ENCODE measurements at regions not wholly inside any gene's neighbourhood (a gene's known extent, or its start where the extent isn't known, plus 50 kb on each side); places are given as distances from the start of the nearest gene placed in this dataset.

DNA sequence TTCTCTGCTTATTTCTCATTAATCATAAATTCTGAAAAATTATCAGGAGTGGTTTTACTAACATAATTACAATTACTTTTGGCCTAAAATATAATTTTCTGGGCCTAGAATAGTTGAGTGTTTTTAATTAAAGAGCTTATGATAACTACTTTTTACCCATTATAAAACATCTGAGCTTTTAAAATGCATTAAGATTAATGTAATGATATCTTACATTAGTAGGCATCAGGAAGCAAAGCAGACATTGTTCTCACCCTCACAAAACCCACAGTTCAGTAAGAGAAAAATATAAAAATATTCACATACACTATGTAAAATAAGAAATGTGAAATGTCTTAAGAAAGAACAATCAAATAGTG is 443.7 kb upstream of the SEMA3A start (continued):
- TF ChIP-seq ZNF462 (CRISPR knock-in tag; IDR thresholded peaks at IDR 0.05): no peak

DNA sequence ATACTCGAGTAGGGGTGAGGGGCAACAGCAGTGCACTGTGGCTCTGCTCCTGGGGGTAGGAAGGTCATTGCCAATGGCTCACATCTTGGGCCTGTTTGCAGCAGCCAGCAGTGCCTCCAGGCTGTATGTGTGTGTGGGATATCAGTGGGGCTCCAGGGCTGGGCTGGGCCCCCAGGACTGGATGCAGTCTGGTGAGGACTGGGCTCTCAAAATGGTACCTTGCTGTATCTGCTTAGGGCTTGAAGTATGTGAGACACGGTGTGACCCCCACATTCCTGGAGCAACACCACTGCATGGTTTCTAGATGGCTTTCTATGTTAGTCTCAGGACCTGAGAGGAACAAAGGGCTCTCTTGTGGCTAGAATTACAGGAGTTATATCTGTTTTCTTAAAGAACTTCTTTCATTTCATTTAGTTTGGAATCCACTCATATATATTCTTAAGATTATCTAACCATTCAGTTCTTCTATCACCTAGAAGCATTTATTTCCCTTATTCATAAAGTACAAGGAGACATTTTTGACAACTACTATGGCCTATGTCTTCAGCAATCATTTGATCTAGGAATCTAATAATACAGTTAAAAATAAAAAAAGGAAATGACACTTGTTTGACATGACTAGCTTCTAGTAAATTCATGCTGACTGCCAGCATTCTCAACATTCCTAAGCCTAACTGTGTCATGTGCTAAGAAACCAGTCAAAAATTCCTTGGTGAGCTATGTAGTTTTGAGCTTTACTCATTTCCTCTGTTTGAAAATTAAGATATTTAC is 443.2 kb upstream of the SEMA3A start:
- H3K4me1 Mint-ChIP-seq: peaks cover 24% of the 10 kb centered on the region
- Histone ChIP-seq H3K27me3 (ENCODE audit: insufficient read depth) (no peaks in the 10 kb centered on the region), H4K20me1 (replicated peaks; ENCODE audit: insufficient read depth) (no peaks in the 10 kb centered on the region), H3K4me2 (no peak overlapping the region), H3K4me3 (no peak overlapping the region), H2AFZ (no peak overlapping the region), H3K27ac (ENCODE audit: low read depth) (no peak overlapping the region), H3F3A (replicated peaks; ENCODE audit: low read depth) (no peaks in the 10 kb centered on the region), H3K4me1 (ENCODE audit: insufficient read depth) (peaks cover 20% of the 10 kb centered on the region), H3K9me2 (ENCODE audit: insufficient read depth) (no peaks in the 10 kb centered on the region), H3K36me3 (ENCODE audit: insufficient read depth) (no peaks in the 10 kb centered on the region), H3K79me2 (replicated peaks; ENCODE audit: insufficient read depth) (no peaks in the 10 kb centered on the region)
- peak; percentile 75 for ATAC-seq
- peaks cover 35% of the 10 kb centered on the region for H3K9me3 Mint-ChIP-seq
- TF ChIP-seq CTCF (conservative IDR thresholded peaks at IDR 0.05; ENCODE audit: low read depth in 2 of 2) (no peak), ZNF462 (CRISPR knock-in tag; IDR thresholded peaks at IDR 0.05) (0 out of 2 replicates have a peak, but pooled peaks have one; percentile 10)
- peaks cover 2% of the 10 kb centered on the region for H3K27me3 Mint-ChIP-seq (ENCODE audit: insufficient read depth, low read depth, poor library complexity)
- DNase-seq (ENCODE audit: low spot score): peak; percentile 74
- H3K4me3 Mint-ChIP-seq: no peak overlapping the region
- H3K36me3 Mint-ChIP-seq (ENCODE audit: low read depth): peaks cover 32% of the 10 kb centered on the region
- peak overlapping the region; percentile 95 for H3K27ac Mint-ChIP-seq

All from GM23338 (cell line).